PC-9 (cell line): ENCODE measurements at regions not wholly inside any gene's neighbourhood (a gene's known extent, or its start where the extent isn't known, plus 50 kb on each side); places are given as distances from the start of the nearest gene placed in this dataset.

Experiments used
- BruUV-seq: library from RNA; stranded (reverse); fragments of 400-500 nt; replicated peaks from 2 replicates; lab custom pipeline; 2021; lab: Mats Ljungman, UMichigan
- CTCF ChIA-PET: fragments of 300-600 bp; sonication (Branson Sonifier 250); formaldehyde crosslinking; loops from one replicate; lab custom pipeline; 2022; ENCODE audit warnings: antibody characterized with exemption; lab: Charles Lee
- POLR2A ChIA-PET: fragments of 300-600 bp; sonication (Branson Sonifier 250); formaldehyde crosslinking; loops from one replicate; lab custom pipeline; 2022; ENCODE audit warnings: antibody characterized with exemption; ENCODE audit not compliant: unreplicated experiment; lab: Charles Lee
- DNase-seq, 2 experiments: peaks; one replicate each; pipeline versions ENCODE4 v3.0.0 to v3.0.0-alpha.2; 2015 to 2022; ENCODE audit warnings: mixed read lengths in 1 of 2
- H2AFZ ChIP-seq: fragments of 200-600 bp; sonication (generic); 2 replicates; pipeline ENCODE4 v1.8.1; 2017; ENCODE audit warnings: antibody characterized with exemption
- H3F3A ChIP-seq: fragments of 200-600 bp; sonication (generic); 2 replicates; pipeline ENCODE4 v1.8.1; 2017; ENCODE audit warnings: antibody characterized with exemption, mild to moderate bottlenecking, low read depth; ENCODE audit not compliant: insufficient read depth
- H3K27ac ChIP-seq: fragments of 200-600 bp; sonication (generic); 2 replicates; pipeline ENCODE4 v1.6.1; 2016; ENCODE audit warnings: mixed run types
- H3K27me3 ChIP-seq: fragments of 200-600 bp; sonication (generic); 2 replicates; pipeline ENCODE4 v1.6.1; 2016; ENCODE audit warnings: low read depth, mixed run types; ENCODE audit not compliant: insufficient read depth
- H3K36me3 ChIP-seq: fragments of 200-600 bp; sonication (generic); 2 replicates; pipeline ENCODE4 v1.6.1; 2016; ENCODE audit warnings: low read depth, mixed run types
- H3K4me1 ChIP-seq: fragments of 200-600 bp; sonication (generic); replicated peaks from 2 replicates; pipeline ENCODE4 v1.6.1; 2016; ENCODE audit warnings: mixed run types; ENCODE audit not compliant: insufficient read depth
- H3K4me2 ChIP-seq: fragments of 200-600 bp; sonication (generic); 2 replicates; pipeline ENCODE4 v1.6.1; 2017; ENCODE audit warnings: mixed run types
- H3K4me3 ChIP-seq: fragments of 200-600 bp; sonication (generic); 2 replicates; pipeline ENCODE4 v1.6.1; 2016; ENCODE audit warnings: mixed run types
- H3K79me2 ChIP-seq: fragments of 200-600 bp; sonication (generic); 2 replicates; pipeline ENCODE4 v1.6.1; 2017; ENCODE audit warnings: low read depth, mixed run types
- H3K9me2 ChIP-seq: fragments of 200-600 bp; sonication (generic); 2 replicates; pipeline ENCODE4 v1.8.1; 2017; ENCODE audit warnings: mild to moderate bottlenecking; ENCODE audit not compliant: insufficient read depth
- H3K9me3 ChIP-seq: fragments of 200-600 bp; sonication (generic); 2 replicates; pipeline ENCODE4 v1.8.1; 2016; ENCODE audit warnings: low read depth; ENCODE audit not compliant: insufficient read depth
- H4K20me1 ChIP-seq: fragments of 200-600 bp; sonication (generic); 2 replicates; pipeline ENCODE4 v1.8.1; 2017; ENCODE audit not compliant: insufficient read depth
- CTCF ChIP-seq: fragments of 200-600 bp; sonication (generic); conservative IDR thresholded peaks from 2 replicates; pipeline ENCODE4 v1.6.1; 2017; ENCODE audit warnings: mixed run types, antibody characterized with exemption, mild to moderate bottlenecking, moderate library complexity
- EZH2 ChIP-seq: fragments of 200-600 bp; sonication (generic); IDR thresholded peaks from 2 replicates; pipeline ENCODE4 v1.8.0; 2017; ENCODE audit warnings: antibody characterized with exemption, low read depth
- intact Hi-C: fragments of 100-400 bp; cut with micrococcal nuclease; formaldehyde crosslinking; loops from one replicate; pipeline ENCODE4 v1.10.0; 2022; ENCODE audit not compliant: unreplicated experiment

- H3K9me2 ChIP-seq, result no peaks in the 10 kb centered on the region
- H3K27me3 ChIP-seq, result peaks cover 18% of the 10 kb centered on the region; the same call in 1 of the 2 replicates
- POLR2A ChIA-PET, result no interaction called here
- no peak overlapping the region for H3K27ac ChIP-seq
- intact Hi-C loops, result no loop called here
- BruUV-seq, result no TSS peak
- no peak for TF ChIP-seq EZH2
- TF ChIP-seq CTCF, result no peak
- no peaks in the 10 kb centered on the region for H3K4me1 ChIP-seq
- H3F3A ChIP-seq, result no peaks in the 10 kb centered on the region
- H2AFZ ChIP-seq, result no peak overlapping the region
- CTCF ChIA-PET, result no interaction called here
- H4K20me1 ChIP-seq, result no peaks in the 10 kb centered on the region
- no peaks in the 10 kb centered on the region for H3K79me2 ChIP-seq
- no peak overlapping the region for H3K4me2 ChIP-seq
- no peaks in the 10 kb centered on the region for H3K9me3 ChIP-seq
- H3K36me3 ChIP-seq, result no peaks in the 10 kb centered on the region
- H3K4me3 ChIP-seq, result no peak overlapping the region
- DNase-seq, result no peak
Observed at GRCh38 chr10:2761971-2762370, 305.4 kb upstream of the PFKP start.

- Histone ChIP-seq H3K27me3 (peaks cover 18% of the 10 kb centered on the region; the same call in 1 of the 2 replicates), H3K36me3 (no peaks in the 10 kb centered on the region), H3K4me3 (no peak overlapping the region), H3K27ac (no peak overlapping the region), H3K4me1 (no peaks in the 10 kb centered on the region), H2AFZ (no peak overlapping the region), H3K79me2 (no peaks in the 10 kb centered on the region), H4K20me1 (no peaks in the 10 kb centered on the region), H3K9me2 (no peaks in the 10 kb centered on the region), H3K9me3 (no peaks in the 10 kb centered on the region), H3K4me2 (no peak overlapping the region), H3F3A (no peaks in the 10 kb centered on the region)
- BruUV-seq, result no TSS peak
- CTCF ChIA-PET, result no interaction called here
- POLR2A ChIA-PET, result no interaction called here
- TF ChIP-seq CTCF, result no peak
- no peak for TF ChIP-seq EZH2
- intact Hi-C loops, result no loop called here
- no peak for DNase-seq
Observed at GRCh38 chr10:2761311-2761710, 306.0 kb upstream of the PFKP start.

- BruUV-seq, result no TSS peak
- POLR2A ChIA-PET, result no interaction called here
- no peak for TF ChIP-seq EZH2
- TF ChIP-seq CTCF, result no peak
Observed at GRCh38 chr10:2760736-2761135, 306.6 kb upstream of the PFKP start.

More at GRCh38 chr10:2760736-2761135, 306.6 kb upstream of the PFKP start:
- intact Hi-C loops, result no loop called here
- Histone ChIP-seq H3F3A (no peaks in the 10 kb centered on the region), H3K9me2 (no peaks in the 10 kb centered on the region), H4K20me1 (no peaks in the 10 kb centered on the region), H3K36me3 (no peaks in the 10 kb centered on the region), H3K9me3 (no peaks in the 10 kb centered on the region), H3K27ac (no peak overlapping the region), H3K4me3 (no peak overlapping the region), H3K4me1 (no peaks in the 10 kb centered on the region), H3K27me3 (peaks cover 18% of the 10 kb centered on the region; the same call in 1 of the 2 replicates), H3K79me2 (no peaks in the 10 kb centered on the region), H2AFZ (no peak overlapping the region), H3K4me2 (no peak overlapping the region)
- CTCF ChIA-PET, result no interaction called here
- no peak for DNase-seq
